Medulla oblongata (tissue), 1 donor: ENCODE measurements at regions not wholly inside any gene's neighbourhood (a gene's known extent, or its start where the extent isn't known, plus 50 kb on each side); places are given as distances from the start of the nearest gene placed in this dataset.

ENCODE experiments used
- DNase-seq: peaks from one replicate; pipeline ENCODE4 v3.0.0-alpha.2; 2015; ENCODE audit errors: extremely low spot score

DNA sequence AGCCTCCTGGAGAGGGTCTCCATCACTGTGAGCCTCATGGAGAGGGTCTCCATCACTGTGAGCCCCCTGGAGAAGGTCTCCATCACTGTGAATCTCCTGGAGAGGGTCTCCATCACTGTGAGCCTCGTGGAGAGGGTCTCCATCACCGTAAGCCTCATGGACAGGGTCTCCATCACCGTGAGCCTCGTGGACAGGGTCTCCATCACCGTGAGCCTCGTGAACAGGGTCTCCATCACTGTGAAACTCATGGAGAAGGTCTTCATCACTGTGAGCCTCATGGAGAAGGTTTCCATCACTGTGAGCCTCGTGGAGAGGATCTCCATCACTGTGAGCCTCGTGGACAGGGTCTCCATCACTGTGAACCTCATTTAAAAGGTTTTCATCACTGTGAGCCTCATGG lies 140.0 kb downstream of the ERMARD start:
- DNase-seq: no peak

DNA sequence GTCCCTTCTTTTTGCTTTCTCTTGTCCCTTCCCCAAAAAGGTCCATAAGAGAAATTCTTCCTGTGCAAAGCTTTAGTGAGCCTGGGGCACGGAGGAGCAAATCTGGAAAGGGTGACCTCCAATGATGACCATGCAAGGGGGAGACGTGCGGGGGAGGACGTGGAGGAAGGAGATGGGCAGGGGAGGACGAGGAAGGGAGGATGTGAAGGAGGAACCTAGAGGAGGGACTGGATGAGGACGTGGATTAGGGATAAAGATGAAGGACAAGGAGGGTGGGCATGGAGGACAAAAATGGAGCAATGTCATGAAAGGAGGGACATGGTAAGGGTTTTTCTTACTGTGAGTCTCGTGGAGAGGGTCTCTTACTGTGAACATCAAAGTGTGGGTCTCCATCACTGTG lies 139.5 kb downstream of the ERMARD start:
- no peak for DNase-seq

DNA sequence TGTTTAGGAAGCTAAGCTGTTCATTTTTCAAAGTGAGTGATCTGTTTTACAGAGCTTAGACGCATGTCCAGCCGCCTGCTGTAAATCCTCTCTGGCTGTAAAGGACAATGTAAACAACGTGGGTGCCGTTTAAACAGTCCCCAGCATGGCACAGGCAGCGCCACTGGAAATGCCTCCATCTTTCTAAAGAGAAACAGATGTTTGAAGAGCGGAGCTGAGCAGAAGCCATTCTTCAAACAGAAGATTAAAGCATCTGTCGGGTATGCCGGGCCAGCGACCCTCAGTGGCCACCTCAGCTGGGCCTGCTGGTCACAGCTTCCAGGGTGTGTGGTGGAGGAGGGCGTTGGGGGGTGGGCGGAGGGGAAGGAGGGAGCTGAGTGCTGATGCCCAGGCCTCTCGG lies 138.6 kb downstream of the ERMARD start:
- DNase-seq: no peak

- no peak for DNase-seq
Measured at GRCh38 chr6:169887529-169888140, 136.2 kb downstream of the ERMARD start.

GRCh38 chr6:169886631-169887227 lies 135.3 kb downstream of the ERMARD start:
- DNase-seq: no peak

GRCh38 chr6:169885831-169886230 lies 134.4 kb downstream of the ERMARD start:
- no peak for DNase-seq

DNA sequence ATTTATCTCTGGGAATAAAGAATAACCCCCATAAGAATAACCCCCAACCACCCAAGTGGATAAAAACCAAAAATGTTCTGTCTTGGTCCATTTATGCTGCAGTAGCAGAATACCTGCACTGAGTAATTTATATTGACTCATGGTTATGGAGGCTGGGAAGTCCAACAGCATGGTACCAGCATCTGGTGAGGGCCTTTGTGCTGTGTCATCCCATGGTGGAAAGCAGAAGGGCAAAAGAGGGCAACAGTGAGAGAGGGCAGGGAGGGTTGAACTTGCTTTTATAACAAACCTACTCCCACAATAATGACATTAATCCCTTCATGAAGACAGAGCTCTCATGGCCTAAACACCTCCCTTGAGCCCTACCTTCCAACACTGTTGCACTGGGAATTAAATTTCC lies 133.7 kb downstream of the ERMARD start:
- no peak for DNase-seq

- no peak for DNase-seq
Measured at GRCh38 chr6:169884158-169884557, 132.7 kb downstream of the ERMARD start.

- no peak for DNase-seq
Measured at GRCh38 chr6:169883316-169883715, 131.9 kb downstream of the ERMARD start.

DNA sequence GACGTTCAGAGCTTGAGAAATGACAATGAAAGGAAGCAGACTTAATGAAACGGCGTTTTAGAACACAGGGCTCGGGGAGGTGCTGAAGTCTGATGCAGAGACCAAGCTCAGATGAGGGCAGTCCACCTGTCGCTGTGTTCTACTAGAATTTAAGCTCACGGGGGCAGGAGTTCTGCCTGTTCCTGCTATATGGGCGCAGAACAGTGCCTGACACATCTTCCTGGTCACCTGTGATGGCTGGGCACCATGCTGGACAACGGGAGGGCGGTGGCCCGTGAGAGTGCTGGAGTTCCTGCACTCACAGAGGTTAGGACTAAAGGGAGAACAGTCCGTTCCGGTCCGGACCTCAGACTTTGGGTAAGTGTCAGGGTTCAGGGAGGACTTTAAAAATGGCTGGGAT lies 130.6 kb downstream of the ERMARD start:
- no peak for DNase-seq

DNA sequence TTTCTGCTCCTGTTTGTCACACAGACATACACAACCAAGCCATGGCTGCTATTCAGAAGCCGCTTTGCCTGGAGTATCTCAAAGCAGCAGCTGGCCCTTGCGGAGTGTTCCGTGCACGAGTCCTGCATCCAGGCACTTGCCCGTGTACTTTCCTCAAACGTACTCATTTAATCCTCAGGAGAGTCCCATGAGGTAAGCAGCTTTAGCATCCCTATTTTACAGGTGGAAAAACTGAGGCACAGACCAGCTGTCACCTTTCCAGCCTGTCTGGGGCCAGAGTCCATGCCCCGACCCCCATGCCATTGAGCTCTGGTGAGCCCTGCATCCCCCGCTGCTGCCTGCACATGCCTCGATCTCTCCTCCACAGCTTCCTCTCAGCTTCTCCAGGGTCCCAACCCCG lies 130.0 kb downstream of the ERMARD start:
- DNase-seq: no peak

GRCh38 chr6:169880516-169880915 lies 129.1 kb downstream of the ERMARD start:
- no peak for DNase-seq

GRCh38 chr6:169869301-169869700 lies 117.9 kb downstream of the ERMARD start:
- DNase-seq: no peak

GRCh38 chr6:169868458-169868857 lies 117.0 kb downstream of the ERMARD start:
- DNase-seq: no peak

DNA sequence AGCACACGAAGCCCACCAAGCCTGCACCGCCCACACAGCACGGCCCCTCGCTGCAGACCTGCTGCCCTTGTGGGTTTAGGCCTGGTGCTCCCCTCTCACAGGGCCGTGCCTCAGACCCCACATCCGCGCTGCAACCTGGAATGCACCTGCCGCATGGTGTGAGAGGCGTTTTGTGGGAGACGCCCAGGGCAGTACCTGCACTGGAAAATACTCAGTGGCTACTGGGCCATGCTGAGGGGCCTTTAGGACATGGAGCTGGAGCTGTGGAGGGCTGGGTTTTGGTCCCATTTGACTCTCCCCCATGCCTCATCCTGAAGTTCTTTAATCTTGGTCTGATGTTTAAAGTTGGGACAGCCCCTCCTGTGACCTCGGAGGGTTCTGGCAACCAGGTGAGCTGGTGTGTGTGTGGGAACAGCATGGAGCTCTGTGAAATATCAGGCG lies 116.3 kb downstream of the ERMARD start:
- DNase-seq: no peak

DNA sequence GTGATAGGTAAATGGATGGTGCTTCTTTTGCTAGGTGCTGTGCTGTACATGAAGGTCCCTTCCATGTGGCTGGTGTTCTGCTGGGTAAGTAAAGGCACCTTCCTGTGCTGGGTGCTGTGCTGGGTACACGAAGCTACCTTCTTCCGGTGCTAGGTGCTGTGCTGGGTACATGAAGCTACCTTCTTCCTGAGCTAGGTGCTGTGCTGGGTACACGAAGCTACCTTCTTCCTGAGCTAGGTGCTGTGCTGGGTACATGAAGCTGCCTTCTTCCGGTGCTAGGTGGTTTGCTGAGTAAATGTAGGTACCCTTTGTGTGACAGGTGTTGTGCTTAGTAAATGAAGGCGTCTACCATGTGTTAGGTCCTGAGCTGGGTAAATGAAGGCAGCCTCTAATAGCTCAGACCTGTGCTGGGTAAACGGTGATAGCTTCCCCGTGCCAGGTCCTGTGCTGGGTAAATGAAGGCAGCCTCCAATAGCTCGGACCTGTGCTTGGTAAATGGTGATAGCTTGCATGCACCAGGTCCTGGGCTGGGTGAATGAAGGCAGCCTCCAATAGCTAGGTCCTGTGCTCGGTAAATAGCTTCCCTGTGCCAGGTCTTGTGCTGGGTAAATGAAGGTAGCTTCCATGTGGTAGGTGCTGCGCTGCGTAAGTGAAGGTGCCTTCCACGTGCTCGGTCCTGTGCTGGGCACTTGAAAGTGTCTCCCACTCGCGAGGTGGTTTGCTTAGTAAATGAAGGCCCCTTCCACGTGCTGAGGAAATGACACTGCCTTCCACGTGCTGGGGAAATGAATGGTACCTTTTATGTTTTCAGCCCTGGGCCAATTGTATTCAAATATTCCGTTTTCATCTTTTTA lies 115.5 kb downstream of the ERMARD start:
- no peak for DNase-seq

DNA sequence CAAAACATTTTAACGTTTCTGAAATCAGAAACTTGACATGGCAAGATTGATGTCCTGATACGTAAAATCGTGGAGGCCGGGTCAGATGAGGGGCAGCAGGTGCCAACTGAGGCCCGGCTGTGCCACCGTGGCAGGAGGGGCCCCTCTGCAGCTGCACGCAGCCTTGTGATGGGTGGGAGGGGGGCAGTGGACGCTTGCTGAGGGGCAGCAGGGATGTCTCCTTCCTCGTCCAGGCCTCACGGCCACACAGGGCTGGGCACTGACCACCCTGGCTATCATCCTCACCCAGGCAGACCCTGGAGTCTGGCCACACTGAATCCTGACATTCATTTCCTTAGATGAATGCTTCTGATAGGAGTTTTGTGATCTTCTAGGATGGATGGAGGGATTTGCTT lies 114.7 kb downstream of the ERMARD start:
- DNase-seq: no peak

DNA sequence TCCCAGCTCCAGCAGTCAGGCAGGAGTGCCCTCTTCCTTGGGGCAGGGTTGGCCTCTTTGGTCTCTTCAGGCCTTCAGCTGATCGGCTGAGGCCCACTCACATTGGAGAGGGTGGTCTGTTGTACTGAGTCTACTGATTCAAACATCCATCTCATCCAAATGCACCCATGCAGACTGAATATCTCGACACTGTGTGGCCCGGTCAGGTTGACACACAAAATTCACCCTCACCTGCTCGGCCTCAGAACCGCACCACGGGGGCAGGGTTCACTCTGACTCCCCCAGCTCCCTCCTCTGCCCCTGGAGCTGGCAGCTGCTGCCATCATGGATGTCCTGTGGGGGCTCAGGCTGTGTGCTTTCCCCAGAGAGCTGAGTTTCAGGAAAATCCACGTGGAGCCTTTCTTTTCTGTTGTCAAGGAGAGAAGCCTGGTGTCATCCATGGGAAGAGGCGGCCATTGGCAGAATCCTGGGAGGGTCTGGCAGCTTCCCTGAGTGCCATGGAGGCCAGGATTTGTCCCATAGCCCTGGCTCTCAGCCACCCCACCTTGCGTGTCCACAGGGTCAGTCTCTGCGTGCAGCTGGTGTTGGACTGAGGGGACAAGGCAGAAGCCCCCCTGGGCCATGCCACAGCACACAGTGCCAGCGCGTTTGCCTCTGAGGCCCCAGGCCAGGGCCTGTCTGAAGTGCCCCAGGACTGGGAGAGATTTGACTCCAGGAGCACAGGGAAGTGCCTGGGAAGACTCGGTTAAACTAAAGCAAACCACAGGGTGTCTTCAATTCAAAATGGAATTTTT lies 114.1 kb downstream of the ERMARD start:
- no peak for DNase-seq

DNA sequence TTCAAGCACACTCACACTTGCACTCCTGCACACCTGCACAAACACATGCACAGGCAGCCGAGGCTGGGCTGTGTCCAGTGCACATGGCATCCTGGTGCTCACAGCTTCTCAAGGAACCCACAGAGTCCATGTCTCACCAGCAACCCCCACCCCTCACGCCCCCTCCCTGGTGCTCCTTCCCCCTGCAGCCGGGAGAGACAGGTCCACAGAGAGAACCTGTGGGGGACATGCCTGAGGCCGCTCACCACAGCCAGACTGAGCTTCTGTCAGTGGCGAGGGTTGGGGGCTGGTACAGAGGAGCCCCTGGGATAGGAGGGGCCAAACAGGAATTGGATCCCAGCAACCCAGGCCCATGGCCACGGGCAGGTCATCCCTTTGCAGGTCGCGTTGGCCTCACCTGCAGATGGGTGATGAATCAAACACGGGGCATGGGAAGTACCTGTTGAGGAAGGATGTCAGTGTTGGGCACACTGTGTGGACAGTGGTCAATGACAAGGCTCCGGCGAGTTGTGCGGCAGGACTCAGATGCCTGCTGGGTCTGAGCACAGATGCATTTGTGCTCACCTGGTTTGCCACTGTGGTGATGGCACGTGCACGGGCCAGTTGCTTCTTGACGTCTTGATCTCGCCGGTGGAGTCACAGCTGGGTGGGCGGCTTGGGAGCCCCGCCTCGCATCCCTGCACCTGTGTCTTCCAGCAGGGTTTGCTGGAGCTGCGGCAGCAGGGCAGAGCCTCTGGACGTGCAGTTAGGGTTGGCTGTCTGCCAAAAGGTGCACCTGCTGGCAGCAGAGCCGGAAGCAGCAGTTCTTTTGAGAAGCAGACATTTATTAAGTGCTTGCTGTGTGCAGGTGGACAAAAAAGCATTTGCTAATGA lies 113.0 kb downstream of the ERMARD start:
- no peak for DNase-seq

DNA sequence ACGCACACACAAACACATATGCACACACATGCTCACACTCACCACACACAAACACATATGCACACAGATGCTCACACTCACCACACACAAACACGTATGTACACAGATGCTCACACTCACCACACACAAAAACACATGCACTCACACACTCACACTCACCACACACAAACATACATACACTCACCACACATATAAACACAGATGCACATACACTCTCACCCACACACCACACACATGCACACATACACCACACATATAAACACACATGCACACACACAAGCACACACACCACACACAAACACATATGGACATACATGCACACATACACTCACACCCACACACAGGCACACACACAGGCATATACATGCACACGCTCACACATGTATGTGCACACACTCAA lies 112.3 kb downstream of the ERMARD start:
- no peak for DNase-seq

DNA sequence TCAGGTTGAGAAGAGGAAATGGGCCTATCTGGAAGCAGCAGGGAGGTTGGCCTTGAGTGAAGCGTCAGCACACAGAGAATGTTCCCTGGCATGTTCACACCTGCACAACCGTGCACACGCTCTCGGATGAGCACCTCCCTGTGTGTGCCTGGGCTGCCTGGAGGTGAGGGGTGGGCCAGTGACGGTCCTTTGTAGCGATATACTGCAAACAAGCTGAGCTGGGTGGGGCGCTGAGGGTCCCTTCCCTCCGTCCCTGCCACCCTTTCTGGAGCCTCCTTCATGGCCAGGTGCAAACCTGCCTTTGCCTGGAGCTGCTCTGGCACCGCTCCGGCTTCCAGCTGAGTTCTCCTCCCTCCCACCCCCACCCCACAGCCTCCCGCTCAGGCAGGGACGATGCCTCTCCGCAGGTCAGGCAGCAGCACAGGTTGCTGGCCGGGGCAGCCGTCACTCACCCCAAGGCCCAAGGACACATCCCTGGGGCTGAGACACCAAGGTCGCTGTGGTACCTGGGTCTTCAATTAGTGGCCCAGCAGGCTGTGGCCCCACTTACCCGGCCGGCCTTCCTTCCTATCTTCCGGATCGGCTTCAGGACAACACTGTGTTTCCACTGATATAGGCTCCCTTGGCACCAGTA lies 111.6 kb downstream of the ERMARD start:
- no peak for DNase-seq
